GM10248 (cell line): ENCODE measurements at regions not wholly inside any gene's neighbourhood (a gene's known extent, or its start where the extent isn't known, plus 50 kb on each side); places are given as distances from the start of the nearest gene placed in this dataset.

ENCODE experiments used
- CTCF ChIA-PET: fragments of 300-600 bp; sonication (Branson Sonifier 250); formaldehyde crosslinking; extraction: SDS; loops from one replicate; lab custom pipeline; 2021; ENCODE audit warnings: antibody characterized with exemption; lab: Yijun Ruan, JAX
- POLR2A ChIA-PET: fragments of 350-650 bp; sonication (Branson Sonifier 250); formaldehyde crosslinking; extraction: SDS; loops from one replicate; lab custom pipeline; 2020; ENCODE audit warnings: antibody characterized with exemption; lab: Yijun Ruan, JAX
- DNase-seq: peaks from one replicate; pipeline ENCODE4 v3.0.0; 2012; ENCODE audit errors: extremely low spot score
- TF ChIP-seq, protein P1 (sequence below): IDR thresholded peaks from 2 replicates; pipeline ENCODE4 v1.5.1; 2012; ENCODE audit warnings: mild to moderate bottlenecking, low read depth; ENCODE audit errors: extremely low read depth, missing control alignments, control extremely low read depth

DNA sequence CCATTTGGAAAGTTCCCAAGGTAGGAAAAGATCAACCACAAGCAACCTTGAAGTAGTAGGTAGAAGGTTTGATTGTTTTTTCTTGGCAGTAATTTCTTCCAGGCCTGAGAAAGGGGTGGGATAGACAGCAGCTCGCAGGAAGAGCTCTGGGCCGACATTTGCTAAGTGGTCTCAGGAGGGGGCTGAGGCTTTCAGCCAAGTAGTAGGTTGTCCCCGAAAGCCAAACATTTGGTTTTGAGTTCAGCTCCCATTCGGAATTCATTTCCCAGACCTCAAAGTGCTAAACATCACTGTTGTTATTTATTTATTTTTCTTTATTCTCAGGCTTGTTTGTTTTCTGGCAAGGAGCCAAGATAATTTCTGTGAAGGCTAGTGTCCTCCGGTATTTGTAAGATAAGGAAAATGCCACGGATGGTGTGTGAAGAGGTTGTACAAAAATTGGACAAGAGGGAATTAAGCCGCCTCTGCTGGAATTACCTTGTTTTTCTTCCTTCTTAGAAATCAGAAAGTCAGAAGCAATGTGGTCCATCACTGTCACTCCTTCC, 112.1 kb downstream of the KIF4B start:
- no peak for DNase-seq
- CTCF ChIA-PET = interaction anchor here (1.1 kb wide), 1 partner anchor 30 kb away, joined by 4 read pairs; no protein-coding TSS in a partner anchor
- POLR2A ChIA-PET = no interaction called here
- TF ChIP-seq, protein P1, sequence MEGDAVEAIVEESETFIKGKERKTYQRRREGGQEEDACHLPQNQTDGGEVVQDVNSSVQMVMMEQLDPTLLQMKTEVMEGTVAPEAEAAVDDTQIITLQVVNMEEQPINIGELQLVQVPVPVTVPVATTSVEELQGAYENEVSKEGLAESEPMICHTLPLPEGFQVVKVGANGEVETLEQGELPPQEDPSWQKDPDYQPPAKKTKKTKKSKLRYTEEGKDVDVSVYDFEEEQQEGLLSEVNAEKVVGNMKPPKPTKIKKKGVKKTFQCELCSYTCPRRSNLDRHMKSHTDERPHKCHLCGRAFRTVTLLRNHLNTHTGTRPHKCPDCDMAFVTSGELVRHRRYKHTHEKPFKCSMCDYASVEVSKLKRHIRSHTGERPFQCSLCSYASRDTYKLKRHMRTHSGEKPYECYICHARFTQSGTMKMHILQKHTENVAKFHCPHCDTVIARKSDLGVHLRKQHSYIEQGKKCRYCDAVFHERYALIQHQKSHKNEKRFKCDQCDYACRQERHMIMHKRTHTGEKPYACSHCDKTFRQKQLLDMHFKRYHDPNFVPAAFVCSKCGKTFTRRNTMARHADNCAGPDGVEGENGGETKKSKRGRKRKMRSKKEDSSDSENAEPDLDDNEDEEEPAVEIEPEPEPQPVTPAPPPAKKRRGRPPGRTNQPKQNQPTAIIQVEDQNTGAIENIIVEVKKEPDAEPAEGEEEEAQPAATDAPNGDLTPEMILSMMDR = no peak

DNA sequence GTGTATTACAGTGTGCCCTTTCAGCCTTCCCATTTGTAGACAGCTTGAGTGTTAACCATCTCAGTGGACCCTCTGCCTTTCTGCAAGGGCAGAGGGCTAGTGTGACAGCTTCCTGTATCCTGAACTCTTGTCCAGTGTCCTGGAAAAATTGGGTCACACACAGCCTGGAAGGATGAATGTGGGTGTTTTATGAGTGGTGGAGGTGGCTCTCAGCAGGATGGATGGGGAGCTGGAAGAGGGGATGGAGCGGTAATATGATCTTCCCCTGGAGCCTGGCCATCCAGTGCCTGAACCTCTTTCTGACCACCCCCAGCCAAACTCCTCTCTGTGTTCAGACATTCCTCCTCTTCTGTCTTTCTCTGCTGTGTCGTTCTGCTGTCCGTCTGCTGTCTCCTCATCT, 113.0 kb downstream of the KIF4B start:
- ChIA-PET CTCF (interaction anchor here (1.2 kb wide), 1 partner anchor 9 kb away, joined by 3 read pairs; no protein-coding TSS in a partner anchor), POLR2A (no interaction called here)
- DNase-seq = no peak
- TF ChIP-seq, protein P1 = no peak

GRCh38 chr5:155127552-155127951, 114.0 kb downstream of the KIF4B start:
- TF ChIP-seq, protein P1 = no peak
- POLR2A ChIA-PET = no interaction called here
- CTCF ChIA-PET = interaction anchor here (1.0 to 4.1 kb wide), 3 partner anchors 8 to 12 kb away, joined by 3 to 24 read pairs (median 3); no protein-coding TSS in a partner anchor
- no peak for DNase-seq

DNA sequence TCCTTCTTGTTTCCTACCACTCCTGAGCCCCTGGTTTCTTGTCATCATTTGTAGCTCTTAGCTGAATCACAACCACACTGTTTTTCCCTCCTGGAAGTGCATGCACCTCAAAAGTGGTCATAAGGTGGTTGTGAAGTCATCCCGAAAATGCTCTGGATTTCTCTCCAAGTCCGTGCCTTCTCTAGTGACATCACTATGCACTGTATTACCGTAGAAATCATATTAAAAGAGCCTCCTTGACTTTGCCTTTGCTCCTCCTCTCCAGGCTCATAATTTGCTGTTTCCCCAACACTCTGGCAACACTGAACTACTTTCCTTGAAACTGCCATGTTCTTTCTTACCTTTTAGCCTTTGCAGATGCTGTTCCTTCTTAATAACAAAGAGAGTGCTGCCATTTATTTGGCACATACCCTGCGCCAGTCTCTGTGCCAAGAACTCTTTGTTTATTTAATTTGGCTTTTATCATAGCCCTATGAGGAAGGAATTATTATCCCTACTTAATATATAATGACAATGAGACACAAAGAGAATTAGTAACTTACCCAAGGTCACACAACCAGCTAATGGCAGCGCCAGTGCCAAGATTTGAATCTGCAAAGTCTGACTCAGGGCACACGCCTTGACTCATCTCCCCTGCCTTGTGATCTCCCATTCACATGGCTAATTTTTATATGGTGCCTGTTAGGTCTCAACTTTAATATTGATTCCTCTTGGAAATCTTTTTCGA, 115.4 kb downstream of the KIF4B start:
- TF ChIP-seq, protein P1 = no peak
- POLR2A ChIA-PET = no interaction called here
- DNase-seq = no peak
- CTCF ChIA-PET = interaction anchor here (4.1 kb wide), 1 partner anchor 10 kb away, joined by 24 read pairs; no protein-coding TSS in a partner anchor

GRCh38 chr5:155129513-155129880, 115.9 kb downstream of the KIF4B start:
- ChIA-PET POLR2A (no interaction called here), CTCF (interaction anchor here (4.1 kb wide), 1 partner anchor 10 kb away, joined by 24 read pairs; no protein-coding TSS in a partner anchor)
- TF ChIP-seq, protein P1 = no peak
- no peak for DNase-seq

DNA sequence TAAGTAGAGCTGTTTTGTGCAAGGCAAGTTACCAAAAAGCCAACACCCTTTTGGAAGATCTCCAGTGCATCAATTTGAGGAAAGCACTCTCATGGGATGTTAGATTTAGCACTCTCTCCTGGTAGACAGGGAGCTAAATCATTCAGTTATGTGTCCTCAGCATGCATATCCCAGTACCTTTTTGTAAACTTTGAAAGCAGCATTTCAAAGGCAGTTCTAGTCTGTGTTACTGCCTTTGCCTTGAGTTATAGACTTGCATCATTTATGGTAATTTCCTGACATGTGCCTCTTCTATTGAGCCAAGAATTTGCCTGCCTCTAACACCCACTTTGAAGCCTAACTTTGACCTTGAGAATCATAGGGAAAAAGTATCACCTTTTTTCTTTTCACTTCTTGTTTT, 120.6 kb downstream of the KIF4B start:
- DNase-seq = no peak
- ChIA-PET POLR2A (no interaction called here), CTCF (interaction anchor here (1.2 kb wide), 1 partner anchor 48 kb away, joined by 3 read pairs; no protein-coding TSS in a partner anchor)
- TF ChIP-seq, protein P1 = no peak
